Epithelial cell of proximal tubule (primary cell): ENCODE measurements at regions not wholly inside any gene's neighbourhood (a gene's known extent, or its start where the extent isn't known, plus 50 kb on each side); places are given as distances from the start of the nearest gene placed in this dataset.

Experiments
- DNase-seq: peaks from one replicate; pipeline ENCODE4 v3.0.0-alpha.2; 2011; ENCODE audit warnings: low read depth
- H3K4me3 ChIP-seq: 2 replicates; pipeline ENCODE4 v1.5.1; 2011; ENCODE audit warnings: low read depth, mild to moderate bottlenecking, low read length
- CTCF ChIP-seq: conservative IDR thresholded peaks from 2 replicates; pipeline ENCODE4 v1.5.1; 2012; ENCODE audit warnings: low read depth, mild to moderate bottlenecking, low read length

DNA sequence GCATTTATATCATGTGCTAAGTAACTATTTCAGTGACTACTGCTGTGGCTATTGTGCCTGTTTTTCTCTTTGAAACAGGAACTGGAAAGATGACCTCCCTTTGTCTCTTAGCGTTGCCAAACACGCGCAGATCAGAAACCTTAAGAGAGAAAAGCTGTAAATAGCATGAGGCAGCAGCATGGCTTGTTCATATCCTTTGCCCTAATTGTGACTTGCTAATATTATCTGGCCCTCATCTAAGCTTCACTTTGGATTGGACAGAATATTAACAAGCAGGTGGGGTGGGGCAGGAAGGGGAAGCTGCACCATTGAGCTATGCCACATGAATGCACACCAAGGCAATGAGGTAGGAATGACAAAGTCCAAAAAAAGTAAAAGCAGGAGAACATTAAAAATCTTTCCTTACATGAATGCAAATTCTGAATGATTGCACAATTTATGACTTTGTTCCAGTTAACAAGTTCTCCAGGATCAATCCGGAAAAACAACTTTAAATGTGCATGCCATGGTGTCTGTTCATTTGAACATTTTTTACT is 128.4 kb downstream of the IRS1 start:
- no peak for DNase-seq
- TF ChIP-seq CTCF: no peak

DNA sequence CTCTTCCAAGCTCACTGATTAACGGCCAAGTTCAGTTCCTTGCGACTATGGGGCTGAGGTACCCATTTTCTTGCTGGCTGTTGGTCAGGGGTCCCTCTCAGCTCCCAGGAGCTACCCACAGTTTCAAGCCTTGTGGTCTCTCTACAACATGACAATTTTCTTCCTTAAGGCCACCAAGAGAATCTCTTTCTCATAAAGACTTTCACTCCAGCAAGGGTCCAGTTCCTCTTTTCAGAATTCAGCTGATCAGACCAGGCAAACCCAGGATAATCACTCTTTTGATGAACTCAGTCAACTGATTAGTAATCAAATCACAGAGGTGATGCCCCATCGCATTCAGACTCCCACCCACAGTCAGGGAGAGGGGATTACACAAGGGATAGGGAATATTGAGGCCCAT is 129.7 kb downstream of the IRS1 start:
- no peak for DNase-seq
- no peak for TF ChIP-seq CTCF
- no peak overlapping the region for H3K4me3 ChIP-seq

More for the DNA sequence above, 128.4 kb downstream of the IRS1 start:
- H3K4me3 ChIP-seq: no peak overlapping the region

DNA sequence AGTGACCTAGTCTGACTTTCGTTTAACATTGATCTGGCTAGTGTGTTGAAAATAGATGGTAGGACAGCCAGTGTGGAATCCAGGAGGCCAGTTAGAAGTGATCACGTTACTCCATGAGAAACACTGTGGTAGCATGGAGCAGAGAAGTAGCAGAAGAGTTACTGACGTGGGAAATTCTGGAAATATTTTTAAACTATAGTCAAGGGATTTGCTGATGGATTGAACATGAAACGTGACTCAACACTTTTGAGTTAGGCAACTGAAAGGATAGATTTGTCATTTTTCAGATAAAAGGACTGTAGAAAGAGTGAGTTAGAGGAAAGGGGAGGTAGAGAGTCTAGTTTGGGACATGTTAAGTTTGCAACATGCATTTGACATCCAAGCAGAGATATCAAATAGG is 130.4 kb downstream of the IRS1 start:
- H3K4me3 ChIP-seq: no peak overlapping the region
- DNase-seq: no peak
- no peak for TF ChIP-seq CTCF

DNA sequence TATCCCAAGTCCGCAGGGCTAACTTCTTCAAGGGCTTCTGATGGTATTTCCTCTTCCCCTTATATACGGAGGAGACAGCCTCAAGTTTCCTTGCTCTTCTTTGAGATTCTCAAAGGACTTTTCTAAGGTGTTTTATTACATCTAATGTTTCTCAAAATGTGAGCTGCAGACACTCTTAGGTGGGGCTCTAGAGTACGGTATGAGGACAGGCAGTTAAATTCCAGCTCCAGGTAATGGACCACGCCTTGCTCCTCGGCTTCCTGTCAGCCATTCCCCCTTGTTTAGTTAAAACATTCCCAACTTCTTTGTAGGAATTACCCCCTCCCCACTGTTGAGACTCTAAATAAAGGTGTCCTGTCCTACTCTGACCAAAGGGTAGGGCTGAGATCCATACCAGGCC is 131.9 kb downstream of the IRS1 start:
- no peak overlapping the region for H3K4me3 ChIP-seq
- TF ChIP-seq CTCF: no peak
- DNase-seq: no peak

- DNase-seq: no peak
- no peak for TF ChIP-seq CTCF
These were observed 134.3 kb downstream of the IRS1 start for GRCh38 chr2:226665306-226665831.

GRCh38 chr2:226664661-226665060 is 135.0 kb downstream of the IRS1 start:
- H3K4me3 ChIP-seq: no peak overlapping the region
- no peak for TF ChIP-seq CTCF
- no peak for DNase-seq

More at GRCh38 chr2:226665306-226665831, 134.3 kb downstream of the IRS1 start:
- no peak overlapping the region for H3K4me3 ChIP-seq

DNA sequence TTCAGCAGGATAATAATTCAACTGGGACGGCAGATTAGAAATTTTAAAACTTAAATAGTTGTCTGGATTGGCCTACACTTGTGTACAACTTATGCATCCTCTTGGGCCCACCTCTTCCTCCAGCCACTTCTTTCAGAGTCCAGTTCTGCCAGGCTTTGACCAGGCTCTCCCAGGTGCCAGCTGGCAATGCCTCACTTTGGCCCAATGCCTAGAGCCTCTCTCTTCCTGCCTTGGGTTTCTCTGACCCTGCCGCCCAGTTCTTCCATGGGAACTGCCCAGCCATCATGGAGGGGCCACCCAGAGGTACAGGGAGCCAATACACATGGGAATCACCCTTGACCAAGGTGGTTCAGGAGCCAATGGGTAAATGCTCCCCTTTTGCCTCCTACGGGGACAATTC is 135.5 kb downstream of the IRS1 start:
- no peak for TF ChIP-seq CTCF
- no peak overlapping the region for H3K4me3 ChIP-seq
- no peak for DNase-seq
